ENCODE measurements at regions not wholly inside any gene's neighbourhood (a gene's known extent, or its start where the extent isn't known, plus 50 kb on each side); places are given as distances from the start of the nearest gene placed in this dataset.

GRCh38 chr6:154605178-154605881 is 94.8 kb upstream of the CNKSR3 start:
- Histone ChIP-seq H3K23ac (ENCODE audit: insufficient read length, low read depth, low read length) (no peak overlapping the region), H3K4me1 (ENCODE audit: insufficient read depth, low read length) (no peaks in the 10 kb centered on the region; the same call in 1 of the 2 replicates), H2BK15ac (ENCODE audit: low read depth, low read length) (no peak overlapping the region), H3K18ac (ENCODE audit: insufficient read length, low read depth, low read length) (no peak overlapping the region), H4K91ac (ENCODE audit: insufficient read length, low read depth, low read length) (no peak overlapping the region), H3K14ac (ENCODE audit: insufficient read depth, low read length) (no peak overlapping the region), H2BK120ac (ENCODE audit: low read depth, low read length, poor library complexity, severe bottlenecking) (no peak overlapping the region), H3K9ac (ENCODE audit: extremely low read depth, insufficient read length, low read length) (no peak overlapping the region), H3K56ac (ENCODE audit: insufficient read length, low read depth, low read length) (no peak overlapping the region), H3K79me1 (ENCODE audit: insufficient read depth, low read depth, low read length, poor library complexity, severe bottlenecking) (no peaks in the 10 kb centered on the region), H3K4me2 (ENCODE audit: insufficient read depth, insufficient read length, low read length) (no peak overlapping the region), H4K20me1 (ENCODE audit: control insufficient read depth, insufficient read depth, insufficient read length) (no peaks in the 10 kb centered on the region), H4K8ac (replicated peaks; ENCODE audit: insufficient read length, low read depth, low read length) (no peak overlapping the region), H3T11ph (ENCODE audit: low read length) (no peak overlapping the region), H3K27ac (ENCODE audit: insufficient read length, low read depth, low read length) (no peak overlapping the region), H3K27me3 (ENCODE audit: insufficient read depth, low read length) (no peaks in the 10 kb centered on the region), H2AK5ac (ENCODE audit: insufficient read length, low read length) (no peak overlapping the region), H3K9me3 (ENCODE audit: control insufficient read depth, low read depth, low read length) (no peaks in the 10 kb centered on the region), H3K23me2 (ENCODE audit: insufficient read length, low read depth, low read length, poor library complexity, severe bottlenecking) (no peaks in the 10 kb centered on the region), H3K79me2 (ENCODE audit: insufficient read depth, low read length) (no peaks in the 10 kb centered on the region), H4K5ac (ENCODE audit: insufficient read length, low read depth, low read length) (no peak overlapping the region), H2BK20ac (ENCODE audit: low read depth, low read length, poor library complexity, severe bottlenecking) (no peak overlapping the region), H2BK12ac (ENCODE audit: insufficient read length, low read depth, low read length) (no peak overlapping the region), H2BK5ac (ENCODE audit: insufficient read length, low read length) (no peak overlapping the region), H2AFZ (ENCODE audit: low read length) (no peak overlapping the region), H3K4ac (ENCODE audit: low read depth, low read length) (no peak overlapping the region)
- WGBS (ENCODE audit: extremely low coverage, insufficient read length, low lambda C conversion rate) = no CpG with 5 or more reads among the region's 8 CpGs
- peaks cover 1% of the 10 kb centered on the region for H3K27me3 Mint-ChIP-seq (ENCODE audit: low read depth)
- no peaks in the 10 kb centered on the region; a peak in 1 of 5 replicates for H3K9me3 Mint-ChIP-seq
- no peak overlapping the region for H3K4me3 Mint-ChIP-seq
- H3K36me3 Mint-ChIP-seq (ENCODE audit: insufficient read depth in 1 of 3, low read depth in 3 of 3) = no peaks in the 10 kb centered on the region
- TF ChIP-seq, protein P1, sequence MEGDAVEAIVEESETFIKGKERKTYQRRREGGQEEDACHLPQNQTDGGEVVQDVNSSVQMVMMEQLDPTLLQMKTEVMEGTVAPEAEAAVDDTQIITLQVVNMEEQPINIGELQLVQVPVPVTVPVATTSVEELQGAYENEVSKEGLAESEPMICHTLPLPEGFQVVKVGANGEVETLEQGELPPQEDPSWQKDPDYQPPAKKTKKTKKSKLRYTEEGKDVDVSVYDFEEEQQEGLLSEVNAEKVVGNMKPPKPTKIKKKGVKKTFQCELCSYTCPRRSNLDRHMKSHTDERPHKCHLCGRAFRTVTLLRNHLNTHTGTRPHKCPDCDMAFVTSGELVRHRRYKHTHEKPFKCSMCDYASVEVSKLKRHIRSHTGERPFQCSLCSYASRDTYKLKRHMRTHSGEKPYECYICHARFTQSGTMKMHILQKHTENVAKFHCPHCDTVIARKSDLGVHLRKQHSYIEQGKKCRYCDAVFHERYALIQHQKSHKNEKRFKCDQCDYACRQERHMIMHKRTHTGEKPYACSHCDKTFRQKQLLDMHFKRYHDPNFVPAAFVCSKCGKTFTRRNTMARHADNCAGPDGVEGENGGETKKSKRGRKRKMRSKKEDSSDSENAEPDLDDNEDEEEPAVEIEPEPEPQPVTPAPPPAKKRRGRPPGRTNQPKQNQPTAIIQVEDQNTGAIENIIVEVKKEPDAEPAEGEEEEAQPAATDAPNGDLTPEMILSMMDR (conservative IDR thresholded peaks at IDR 0.05) = no peak
- no peak overlapping the region for H3K27ac Mint-ChIP-seq
- no peak for DNase-seq
- peaks cover 12 to 14% of the 10 kb centered on the region in 2 experiments for H3K4me1 Mint-ChIP-seq

Data from H9 (cell line).